ENCODE measurements at regions not wholly inside any gene's neighbourhood (a gene's known extent, or its start where the extent isn't known, plus 50 kb on each side); places are given as distances from the start of the nearest gene placed in this dataset.

GRCh38 chr1:199265319-199265718 is 626.5 kb downstream of the PTPRC start:
- TF ChIP-seq CTCF (IDR thresholded peaks at IDR 0.05) (no peak), POLR2A (IDR thresholded peaks at IDR 0.05) (no peak)

Measured in Peyer's patch (tissue), 4 donors.